ENCODE measurements at regions not wholly inside any gene's neighbourhood (a gene's known extent, or its start where the extent isn't known, plus 50 kb on each side); places are given as distances from the start of the nearest gene placed in this dataset.

DNA sequence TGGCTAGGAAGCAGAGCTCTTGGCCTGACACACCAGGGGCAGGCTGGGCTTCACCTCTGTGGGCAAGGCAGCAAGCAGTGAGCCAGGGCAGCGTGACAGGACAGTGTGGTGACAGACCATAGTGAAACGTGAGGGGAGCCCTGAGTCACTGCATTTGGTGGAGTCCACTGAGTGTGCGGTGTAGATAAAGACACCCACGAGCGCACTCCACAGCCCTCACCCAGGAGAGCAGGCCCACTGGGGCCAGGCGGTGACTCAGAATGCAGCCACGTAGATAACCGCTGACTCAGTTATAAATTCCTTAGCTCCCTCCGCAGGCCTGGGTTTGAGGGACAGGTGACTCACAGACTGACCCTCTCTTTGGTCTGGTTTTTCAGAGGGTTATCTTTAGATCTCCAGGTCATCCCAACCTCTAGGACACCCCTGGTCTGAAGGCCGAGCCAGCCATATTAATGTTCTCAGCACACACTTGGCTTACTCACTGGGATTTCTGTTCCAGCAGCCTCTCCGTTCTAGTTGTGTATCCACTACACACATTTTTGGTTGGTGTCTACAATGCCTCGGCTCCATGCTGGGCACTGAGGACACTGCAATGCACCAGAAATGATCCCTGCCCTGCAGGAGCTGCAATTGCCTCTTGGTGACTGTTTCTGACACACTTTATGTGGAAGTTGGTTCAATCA is 90.2 kb upstream of the TSPAN2 start:
- TF ChIP-seq, protein P1, sequence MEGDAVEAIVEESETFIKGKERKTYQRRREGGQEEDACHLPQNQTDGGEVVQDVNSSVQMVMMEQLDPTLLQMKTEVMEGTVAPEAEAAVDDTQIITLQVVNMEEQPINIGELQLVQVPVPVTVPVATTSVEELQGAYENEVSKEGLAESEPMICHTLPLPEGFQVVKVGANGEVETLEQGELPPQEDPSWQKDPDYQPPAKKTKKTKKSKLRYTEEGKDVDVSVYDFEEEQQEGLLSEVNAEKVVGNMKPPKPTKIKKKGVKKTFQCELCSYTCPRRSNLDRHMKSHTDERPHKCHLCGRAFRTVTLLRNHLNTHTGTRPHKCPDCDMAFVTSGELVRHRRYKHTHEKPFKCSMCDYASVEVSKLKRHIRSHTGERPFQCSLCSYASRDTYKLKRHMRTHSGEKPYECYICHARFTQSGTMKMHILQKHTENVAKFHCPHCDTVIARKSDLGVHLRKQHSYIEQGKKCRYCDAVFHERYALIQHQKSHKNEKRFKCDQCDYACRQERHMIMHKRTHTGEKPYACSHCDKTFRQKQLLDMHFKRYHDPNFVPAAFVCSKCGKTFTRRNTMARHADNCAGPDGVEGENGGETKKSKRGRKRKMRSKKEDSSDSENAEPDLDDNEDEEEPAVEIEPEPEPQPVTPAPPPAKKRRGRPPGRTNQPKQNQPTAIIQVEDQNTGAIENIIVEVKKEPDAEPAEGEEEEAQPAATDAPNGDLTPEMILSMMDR (IDR thresholded peaks at IDR 0.05): no peak
- no peak for TF ChIP-seq POLR2A (IDR thresholded peaks at IDR 0.05)

Data from uterus (tissue), 2 donors.